CD4-positive, CD25-positive, alpha-beta regulatory T cell (primary cell): ENCODE measurements at regions not wholly inside any gene's neighbourhood (a gene's known extent, or its start where the extent isn't known, plus 50 kb on each side); places are given as distances from the start of the nearest gene placed in this dataset.

Experiments used
- ATAC-seq, 2 donors: fragments of 150-1000 bp; cut with Tn5 transposase; one replicate each; pipeline ENCODE4 v1.10.0; 2021; ENCODE audit warnings: low read depth in 2 of 2, moderate number of reproducible peaks in 2 of 2, moderate library complexity in 1 of 2
- DNase-seq, 3 donors: peaks; one replicate each; pipeline versions ENCODE4 v3.0.0 to v3.0.0-alpha.2; 2012 to 2022; ENCODE audit warnings: mixed read lengths in 1 of 3
- H3K27ac ChIP-seq: one replicate; pipeline ENCODE4 v1.7.0; 2013; ENCODE audit warnings: mild to moderate bottlenecking, low read length; ENCODE audit not compliant: insufficient read depth, poor library complexity, severe bottlenecking
- H3K27me3 ChIP-seq: one replicate; pipeline ENCODE4 v1.7.0; 2013; ENCODE audit warnings: low read length; ENCODE audit not compliant: control insufficient read depth, insufficient read depth
- H3K36me3 ChIP-seq: one replicate; pipeline ENCODE4 v1.7.0; 2013; ENCODE audit warnings: mild to moderate bottlenecking, low read length, moderate library complexity; ENCODE audit not compliant: control insufficient read depth, insufficient read depth
- H3K4me1 ChIP-seq: 2 replicates; pipeline ENCODE4 v1.7.0; 2013; ENCODE audit warnings: mild to moderate bottlenecking, low read length; ENCODE audit not compliant: insufficient read depth, control insufficient read depth, poor library complexity, severe bottlenecking
- H3K4me3 ChIP-seq: one replicate; pipeline ENCODE4 v1.7.0; 2013; ENCODE audit warnings: low read depth, mild to moderate bottlenecking, low read length, moderate library complexity
- H3K9me3 ChIP-seq, 2 experiments: 1 replicate in 1 of 2; 2 replicates in 1 of 2; pipeline ENCODE4 v1.7.0; 2013; ENCODE audit warnings: low read length in 2 of 2, mild to moderate bottlenecking in 1 of 2, moderate library complexity in 1 of 2; ENCODE audit not compliant: control insufficient read depth in 2 of 2
- H3K27ac Mint-ChIP-seq, 3 donors: one replicate each; pipeline ENCODE4 v1.8.0; 2020 to 2022; ENCODE audit warnings: mild to moderate bottlenecking in 3 of 3, mixed read lengths in 3 of 3, moderate library complexity in 2 of 3
- H3K27me3 Mint-ChIP-seq: one replicate; pipeline ENCODE4 v1.8.0; 2022; ENCODE audit warnings: mild to moderate bottlenecking, mixed read lengths
- H3K36me3 Mint-ChIP-seq: one replicate; pipeline ENCODE4 v1.8.0; 2020; ENCODE audit warnings: mixed read lengths
- H3K4me1 Mint-ChIP-seq, 4 donors: one replicate each; pipeline ENCODE4 v1.8.0; 2020 to 2022; ENCODE audit warnings: mixed read lengths in 4 of 4, mild to moderate bottlenecking in 1 of 4
- H3K4me3 Mint-ChIP-seq, 4 donors: one replicate each; pipeline ENCODE4 v1.8.0; 2020 to 2022; ENCODE audit warnings: mild to moderate bottlenecking in 4 of 4, mixed read lengths in 4 of 4, moderate library complexity in 3 of 4
- H3K9me3 Mint-ChIP-seq, 7 donors: one replicate each; pipeline ENCODE4 v1.8.0; 2020 to 2022; ENCODE audit warnings: mixed read lengths in 7 of 7, mild to moderate bottlenecking in 3 of 7, moderate library complexity in 2 of 7

GRCh38 chr16:64181271-64181925 lies 940.5 kb downstream of the CDH11 start:
- no peak overlapping the region for H3K4me3 Mint-ChIP-seq
- peaks cover 4 to 43% (median 14%) of the 10 kb centered on the region in 7 donors for H3K9me3 Mint-ChIP-seq
- Histone ChIP-seq H3K4me1 (no peaks in the 10 kb centered on the region), H3K27ac (no peak overlapping the region), H3K4me3 (no peak overlapping the region), H3K36me3 (no peaks in the 10 kb centered on the region), H3K9me3 (peaks cover 3 to 16% of the 10 kb centered on the region in 2 experiments), H3K27me3 (no peaks in the 10 kb centered on the region)
- DNase-seq: no peak
- no peak for ATAC-seq
- no peak overlapping the region for H3K27ac Mint-ChIP-seq
- no peaks in the 10 kb centered on the region for H3K4me1 Mint-ChIP-seq
- H3K27me3 Mint-ChIP-seq: no peaks in the 10 kb centered on the region
- no peaks in the 10 kb centered on the region for H3K36me3 Mint-ChIP-seq

- Mint-ChIP-seq H3K36me3 (no peaks in the 10 kb centered on the region), H3K27me3 (no peaks in the 10 kb centered on the region), H3K4me3 (no peak overlapping the region), H3K4me1 (no peaks in the 10 kb centered on the region), H3K9me3 (peaks cover 4 to 40% (median 13%) of the 10 kb centered on the region in 7 donors), H3K27ac (peak overlapping the region in 1 of 3 donors; percentile 27)
- no peak for ATAC-seq
- no peak overlapping the region for H3K27ac ChIP-seq
- H3K4me3 ChIP-seq: no peak overlapping the region
- no peaks in the 10 kb centered on the region for H3K4me1 ChIP-seq
- H3K27me3 ChIP-seq: no peaks in the 10 kb centered on the region
- no peaks in the 10 kb centered on the region for H3K36me3 ChIP-seq
- peaks cover 3 to 16% of the 10 kb centered on the region in 2 experiments for H3K9me3 ChIP-seq
- DNase-seq: no peak
These were observed 941.5 kb downstream of the CDH11 start for GRCh38 chr16:64180136-64180900.

- no peak overlapping the region for H3K27ac Mint-ChIP-seq
- Histone ChIP-seq H3K27me3 (no peaks in the 10 kb centered on the region), H3K27ac (no peak overlapping the region), H3K4me1 (no peaks in the 10 kb centered on the region), H3K4me3 (no peak overlapping the region), H3K9me3 (peaks cover 0 to 12% of the 10 kb centered on the region in 2 experiments), H3K36me3 (no peaks in the 10 kb centered on the region)
- peaks cover 3% of the 10 kb centered on the region for H3K36me3 Mint-ChIP-seq
- H3K4me3 Mint-ChIP-seq: no peak overlapping the region
- ATAC-seq (no peak), DNase-seq (no peak)
- H3K4me1 Mint-ChIP-seq: no peaks in the 10 kb centered on the region
- H3K9me3 Mint-ChIP-seq: peaks cover 3 to 40% (median 14%) of the 10 kb centered on the region in 7 donors
- no peaks in the 10 kb centered on the region for H3K27me3 Mint-ChIP-seq
These were observed 947.5 kb downstream of the CDH11 start for GRCh38 chr16:64174327-64174726.

- Histone ChIP-seq H3K9me3 (peaks cover 0 to 5% of the 10 kb centered on the region in 2 experiments), H3K4me1 (no peaks in the 10 kb centered on the region), H3K27me3 (no peaks in the 10 kb centered on the region), H3K4me3 (no peak overlapping the region), H3K36me3 (no peaks in the 10 kb centered on the region), H3K27ac (no peak overlapping the region)
- no peak overlapping the region for H3K4me3 Mint-ChIP-seq
- no peaks in the 10 kb centered on the region for H3K4me1 Mint-ChIP-seq
- peaks cover 2 to 32% (median 14%) of the 10 kb centered on the region in 7 donors for H3K9me3 Mint-ChIP-seq
- peaks cover 3% of the 10 kb centered on the region for H3K36me3 Mint-ChIP-seq
- ATAC-seq (no peak), DNase-seq (no peak)
- no peak overlapping the region for H3K27ac Mint-ChIP-seq
- no peaks in the 10 kb centered on the region for H3K27me3 Mint-ChIP-seq
These were observed 949.2 kb downstream of the CDH11 start for GRCh38 chr16:64172652-64173051.

- DNase-seq: no peak
- H3K9me3 ChIP-seq: peaks cover 0 to 2% of the 10 kb centered on the region in 2 experiments
- Mint-ChIP-seq H3K4me3 (no peak overlapping the region), H3K9me3 (peaks cover under 1 to 27% (median 12%) of the 10 kb centered on the region in 7 donors), H3K36me3 (peaks cover 3% of the 10 kb centered on the region), H3K4me1 (no peaks in the 10 kb centered on the region), H3K27ac (no peak overlapping the region), H3K27me3 (no peaks in the 10 kb centered on the region)
- no peaks in the 10 kb centered on the region for H3K27me3 ChIP-seq
- ATAC-seq: no peak
- no peak overlapping the region for H3K27ac ChIP-seq
- no peak overlapping the region for H3K4me3 ChIP-seq
- H3K4me1 ChIP-seq: no peaks in the 10 kb centered on the region
- no peaks in the 10 kb centered on the region for H3K36me3 ChIP-seq
These were observed 949.6 kb downstream of the CDH11 start for GRCh38 chr16:64172226-64172625.

GRCh38 chr16:64171632-64172031 lies 950.2 kb downstream of the CDH11 start:
- no peak for ATAC-seq
- no peaks in the 10 kb centered on the region for H3K4me1 ChIP-seq
- H3K27ac Mint-ChIP-seq: no peak overlapping the region
- no peaks in the 10 kb centered on the region for H3K4me1 Mint-ChIP-seq
- H3K9me3 Mint-ChIP-seq: peaks cover 0 to 26% (median 12%) of the 10 kb centered on the region in 7 donors
- H3K27ac ChIP-seq: no peak overlapping the region
- no peaks in the 10 kb centered on the region for H3K9me3 ChIP-seq
- H3K27me3 Mint-ChIP-seq: no peaks in the 10 kb centered on the region
- no peak overlapping the region for H3K4me3 Mint-ChIP-seq
- no peaks in the 10 kb centered on the region for H3K27me3 ChIP-seq
- no peak for DNase-seq
- H3K36me3 ChIP-seq: no peaks in the 10 kb centered on the region
- H3K4me3 ChIP-seq: no peak overlapping the region
- peaks cover 3% of the 10 kb centered on the region for H3K36me3 Mint-ChIP-seq

GRCh38 chr16:64168371-64168770 lies 953.5 kb downstream of the CDH11 start:
- peaks cover 3% of the 10 kb centered on the region for H3K36me3 Mint-ChIP-seq
- H3K9me3 Mint-ChIP-seq: peaks cover 0 to 36% (median 7%) of the 10 kb centered on the region in 7 donors
- no peaks in the 10 kb centered on the region for H3K4me1 Mint-ChIP-seq
- H3K36me3 ChIP-seq: no peaks in the 10 kb centered on the region
- H3K9me3 ChIP-seq: peaks cover 2 to 5% of the 10 kb centered on the region in 2 experiments
- no peak for DNase-seq
- no peak overlapping the region for H3K4me3 Mint-ChIP-seq
- H3K27ac ChIP-seq: no peak overlapping the region
- no peaks in the 10 kb centered on the region for H3K27me3 ChIP-seq
- no peak overlapping the region for H3K27ac Mint-ChIP-seq
- no peak for ATAC-seq
- no peak overlapping the region for H3K4me3 ChIP-seq
- no peaks in the 10 kb centered on the region for H3K27me3 Mint-ChIP-seq
- H3K4me1 ChIP-seq: no peaks in the 10 kb centered on the region
